HFF-Myc (cell line): ENCODE measurements at regions not wholly inside any gene's neighbourhood (a gene's known extent, or its start where the extent isn't known, plus 50 kb on each side); places are given as distances from the start of the nearest gene placed in this dataset.
"Not testable (repeated sequence)": the region's sequence is repeated elsewhere in the genome, so short reads cannot be mapped to it uniquely, and the experiment has no call there.

Experiments
- DNase-seq: peaks from one replicate; pipeline ENCODE4 v3.0.0-alpha.2; 2011; ENCODE audit warnings: low read depth; ENCODE audit errors: extremely low read depth
- H3K4me3 ChIP-seq: replicated peaks from 2 replicates; pipeline ENCODE4 v1.5.1; 2011; ENCODE audit warnings: low read depth, mild to moderate bottlenecking, control low read depth, low read length
- CTCF ChIP-seq: IDR thresholded peaks from 2 replicates; pipeline ENCODE4 v1.5.1; 2012; ENCODE audit warnings: mild to moderate bottlenecking, low read depth, low read length, control low read depth; ENCODE audit errors: missing control alignments

GRCh38 chr12:34126805-34127204, 104.5 kb downstream of the ALG10 start:
- no peak for DNase-seq
- TF ChIP-seq CTCF = no peak
- no peak overlapping the region for H3K4me3 ChIP-seq

- not testable (repeated sequence) for DNase-seq
Observed at GRCh38 chr12:34127379-34127778, 105.1 kb downstream of the ALG10 start.

GRCh38 chr12:34142430-34142829, 120.1 kb downstream of the ALG10 start:
- DNase-seq = no peak
- TF ChIP-seq CTCF = no peak
- H3K4me3 ChIP-seq = no peak overlapping the region

More at GRCh38 chr12:34127379-34127778, 105.1 kb downstream of the ALG10 start:
- not testable (repeated sequence) for H3K4me3 ChIP-seq

- TF ChIP-seq CTCF = no peak
- H3K4me3 ChIP-seq = no peak overlapping the region
- no peak for DNase-seq
Observed at GRCh38 chr12:34151019-34151418, 128.7 kb downstream of the ALG10 start.

- no peak for TF ChIP-seq CTCF
- no peak for DNase-seq
- no peak overlapping the region for H3K4me3 ChIP-seq
Observed at GRCh38 chr12:34163443-34163842, 141.1 kb downstream of the ALG10 start.

GRCh38 chr12:34166427-34167060, 144.2 kb downstream of the ALG10 start:
- no peak for TF ChIP-seq CTCF
- no peak for DNase-seq
- H3K4me3 ChIP-seq = no peak overlapping the region

GRCh38 chr12:34168507-34168906, 146.2 kb downstream of the ALG10 start:
- H3K4me3 ChIP-seq, DNase-seq: not testable (repeated sequence)

GRCh38 chr12:34186492-34186891, 164.2 kb downstream of the ALG10 start:
- no peak for DNase-seq
- no peak overlapping the region for H3K4me3 ChIP-seq
- TF ChIP-seq CTCF = no peak
